ENCODE measurements at regions not wholly inside any gene's neighbourhood (a gene's known extent, or its start where the extent isn't known, plus 50 kb on each side); places are given as distances from the start of the nearest gene placed in this dataset.

DNA sequence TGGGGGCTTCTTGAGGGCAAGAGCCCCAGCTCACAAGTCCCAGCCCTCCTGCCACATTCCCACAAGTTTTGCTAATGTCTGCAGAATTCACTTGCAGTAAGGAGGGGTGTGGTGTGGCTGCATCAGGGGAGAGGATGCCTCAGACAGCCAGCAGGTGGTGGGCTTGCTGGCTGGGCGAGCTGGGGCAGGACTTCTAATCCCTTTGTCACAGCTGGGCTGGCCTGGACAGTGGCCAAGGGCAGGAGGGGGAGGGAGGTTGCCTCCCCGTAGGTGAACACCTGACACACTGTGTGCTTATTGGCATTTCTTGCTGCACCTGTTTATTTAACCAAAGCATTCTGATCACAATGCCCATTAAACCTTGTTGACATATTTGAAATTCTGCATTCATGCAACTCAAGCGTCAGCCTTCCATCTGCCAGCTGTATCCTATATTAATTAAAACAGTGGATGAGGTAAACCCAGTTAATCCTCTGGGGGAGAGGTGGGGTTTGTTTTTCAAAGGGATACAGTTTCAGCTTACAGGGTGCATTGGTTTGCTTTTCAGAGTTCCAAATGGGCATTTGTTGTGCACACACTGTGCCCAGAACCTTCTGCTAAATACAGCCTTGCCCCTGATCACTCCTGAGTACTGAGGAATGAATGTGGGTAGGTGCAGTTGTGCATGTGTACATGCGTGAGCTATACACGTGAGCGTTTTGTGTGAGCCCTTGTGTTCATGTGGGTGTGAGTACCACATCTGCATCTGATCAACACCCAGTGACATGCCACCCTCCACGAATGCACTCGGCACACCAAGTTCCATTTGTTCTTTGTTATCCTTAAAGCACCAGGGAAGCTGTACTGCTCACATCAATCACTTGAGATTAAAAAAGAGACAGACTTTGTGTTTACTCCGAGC lies 268.7 kb downstream of the XXYLT1 start:
- DNase-seq, result peak; percentile 83

DNA sequence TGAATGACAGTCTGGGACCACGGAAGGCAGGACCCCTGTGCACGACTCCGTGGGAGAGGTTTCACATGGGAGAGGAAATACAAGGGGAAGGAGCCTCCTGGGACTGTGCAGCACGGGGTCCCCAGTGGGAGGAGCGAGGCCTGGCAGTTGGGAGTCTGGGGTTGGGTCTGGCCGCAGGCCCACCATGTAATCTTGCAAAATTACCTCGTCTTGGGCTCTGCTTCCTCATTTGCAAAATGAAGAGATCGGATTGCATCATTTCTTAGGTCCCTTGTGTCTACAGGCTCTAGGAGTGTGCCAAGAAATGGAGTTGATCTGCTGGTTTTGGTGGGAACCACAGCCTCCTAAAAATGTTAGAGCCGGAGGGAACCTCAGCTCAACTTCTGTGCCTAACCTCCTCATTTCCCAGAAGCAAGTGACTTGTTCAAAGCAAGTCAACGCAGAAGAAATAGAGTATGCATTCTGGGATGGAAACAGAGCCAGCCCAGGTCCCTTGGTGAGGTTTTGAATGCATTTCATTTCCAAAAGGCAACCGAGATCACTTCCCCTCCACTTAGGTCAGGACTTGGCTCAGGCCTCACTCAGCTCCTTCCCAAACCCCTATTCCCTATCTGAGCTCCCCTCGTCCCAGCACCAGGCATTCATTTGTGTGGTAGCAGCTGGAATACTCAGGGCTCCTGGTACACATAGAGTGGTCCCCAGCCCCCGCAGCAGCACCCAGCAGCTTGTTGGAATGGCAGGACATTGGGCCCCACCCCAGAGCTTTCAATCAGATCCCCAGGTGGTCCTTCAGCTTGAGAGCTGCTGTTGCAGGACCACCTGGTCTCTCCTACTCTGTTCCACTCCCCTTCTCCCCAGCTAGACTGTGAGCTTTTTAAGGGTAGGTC lies 267.7 kb downstream of the XXYLT1 start:
- no peak for DNase-seq

DNA sequence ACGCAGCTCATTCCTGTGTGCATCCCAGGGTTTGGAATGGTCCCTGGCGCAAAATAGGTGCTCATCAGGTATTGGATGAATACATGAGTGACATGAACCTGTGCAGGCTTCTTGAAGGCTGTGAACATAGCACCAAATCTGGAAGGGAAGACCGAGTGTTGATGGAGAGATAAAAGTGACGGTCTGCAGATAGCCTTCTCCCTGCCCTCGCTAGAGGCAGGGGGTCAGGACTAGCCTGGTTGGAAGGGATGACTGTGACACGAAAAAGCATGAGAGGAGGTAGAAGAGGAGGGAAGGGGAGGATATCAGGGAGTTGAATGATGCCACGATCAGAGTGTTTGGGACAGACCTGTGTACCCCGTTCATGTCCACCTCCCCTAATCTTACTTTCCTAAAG lies 267.1 kb downstream of the XXYLT1 start:
- DNase-seq, result no peak

DNA sequence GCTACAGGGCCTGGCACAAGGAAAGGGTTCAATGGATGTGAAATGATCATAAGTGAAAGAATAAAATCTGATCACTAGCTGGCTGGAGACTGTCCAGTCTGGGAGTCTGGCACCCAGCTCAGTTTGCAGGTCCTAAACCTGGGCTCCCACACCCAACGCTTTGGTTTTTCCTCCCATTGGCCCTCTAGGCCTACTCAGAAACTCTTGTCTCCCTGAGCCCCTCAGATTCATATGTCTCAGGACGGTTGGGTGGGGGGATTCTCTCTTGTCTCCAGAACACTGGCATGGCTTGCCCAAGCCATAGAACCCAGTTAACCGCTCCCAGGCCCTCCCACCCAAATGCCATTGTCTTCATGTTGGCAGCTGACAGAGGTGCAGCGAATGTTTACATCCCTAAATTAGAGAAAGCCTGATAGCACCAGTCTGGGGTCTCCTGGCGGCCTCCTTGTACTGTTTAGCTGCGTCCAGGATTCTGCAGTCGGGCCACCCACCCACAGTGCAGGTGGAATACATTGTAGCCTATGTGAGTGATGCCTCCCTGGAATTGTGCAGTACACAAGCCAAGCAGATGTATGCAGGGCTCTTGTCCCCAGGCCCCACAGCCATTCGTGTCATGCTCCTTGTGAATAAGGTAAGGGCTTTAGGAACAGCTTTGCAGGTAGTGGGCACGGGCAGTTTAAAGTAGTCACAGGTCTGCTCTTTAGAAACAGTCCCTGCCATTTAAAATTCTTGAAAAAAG lies 266.3 kb downstream of the XXYLT1 start:
- no peak for DNase-seq

DNA sequence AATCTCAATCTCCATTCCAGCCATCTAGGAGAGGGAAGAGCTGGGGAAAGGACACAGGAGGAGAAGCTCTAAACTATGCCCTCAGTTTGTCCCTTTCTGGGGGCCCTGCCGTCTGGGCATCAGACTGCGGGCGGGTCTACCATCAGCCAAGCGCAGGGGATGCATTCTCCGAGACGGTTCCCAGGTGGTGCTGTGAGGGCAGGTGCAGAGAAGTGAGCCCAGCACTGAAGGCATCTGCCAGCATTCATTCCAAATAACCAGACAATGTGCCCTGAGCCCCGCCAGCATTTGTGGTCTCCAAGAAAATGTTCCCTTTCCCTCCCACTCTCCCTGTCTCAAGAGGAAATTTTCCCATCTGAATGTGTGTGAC lies 265.7 kb downstream of the XXYLT1 start:
- no peak for DNase-seq

DNA sequence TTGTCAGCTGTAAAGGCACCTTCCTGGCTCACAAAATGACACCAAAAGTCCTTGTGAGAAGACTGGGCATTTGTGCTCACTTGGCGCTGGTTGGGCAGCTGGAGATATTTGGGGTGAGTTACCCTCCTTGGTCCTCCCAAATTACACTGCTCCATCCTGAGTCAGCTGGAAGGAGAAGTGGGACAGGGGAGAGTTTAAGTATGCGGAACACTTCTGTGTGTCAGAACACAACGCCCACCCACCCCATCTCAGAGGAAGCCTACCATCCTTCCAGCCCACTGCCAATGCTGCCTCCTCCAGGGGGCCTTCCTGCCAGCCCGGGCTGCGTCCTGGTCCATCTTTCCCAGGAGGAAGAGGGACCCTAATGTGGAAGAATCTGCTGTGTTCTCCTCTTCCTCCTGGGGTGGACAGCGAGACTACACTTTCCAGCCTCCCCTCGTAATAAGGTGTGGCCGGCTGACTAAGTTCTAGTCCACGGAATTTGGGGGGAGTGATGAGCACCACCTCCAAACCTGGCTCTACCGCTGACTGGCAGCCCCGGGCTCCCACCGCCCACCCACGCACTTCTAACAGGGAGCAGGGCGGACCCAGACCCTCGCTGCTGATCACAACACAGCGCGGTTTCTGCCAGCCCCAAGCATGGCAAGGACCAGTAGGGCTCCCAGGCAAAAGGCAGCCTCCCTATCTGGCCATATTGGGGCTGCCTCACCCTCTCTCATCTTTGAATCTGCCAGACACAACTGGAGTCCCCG lies 265.0 kb downstream of the XXYLT1 start:
- no peak for DNase-seq

DNA sequence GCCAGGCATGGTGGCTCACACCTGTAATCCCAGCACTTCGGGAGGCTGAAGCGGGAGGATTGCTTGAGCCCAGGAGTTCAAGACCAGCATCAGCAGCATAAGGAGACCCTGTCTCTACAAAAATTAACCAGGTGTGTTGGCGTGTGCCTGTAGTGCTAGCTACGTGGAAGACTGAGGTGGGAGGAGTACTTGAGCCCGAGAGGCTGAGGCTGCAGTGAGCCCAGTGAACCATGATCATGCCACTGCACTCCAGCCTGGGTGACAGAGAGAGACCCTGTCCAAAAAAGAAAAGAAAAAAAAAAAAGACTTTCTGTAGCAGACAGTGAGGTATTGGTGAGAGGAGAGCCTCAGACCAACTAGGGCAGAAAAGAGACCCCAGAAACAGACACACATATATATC lies 263.8 kb downstream of the XXYLT1 start:
- DNase-seq, result no peak

DNA sequence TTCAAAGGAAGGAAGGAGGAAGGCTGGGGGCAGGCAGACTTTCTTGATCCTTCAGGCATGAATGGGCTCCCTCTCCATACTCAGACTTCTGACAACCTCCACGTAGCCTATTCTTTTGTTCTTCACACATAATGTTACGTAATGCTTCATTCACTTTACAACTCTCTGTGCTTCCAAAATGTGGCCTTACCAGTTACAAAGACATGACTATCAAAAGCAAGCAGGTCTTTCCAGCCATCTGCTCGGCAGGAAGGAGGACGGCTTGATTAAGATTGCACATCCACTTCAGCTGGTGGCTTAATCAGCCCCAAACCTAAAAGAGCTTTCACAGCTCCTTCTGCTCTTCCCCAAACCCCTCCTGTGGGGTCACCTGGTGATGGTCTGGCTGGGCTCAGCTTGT lies 263.2 kb downstream of the XXYLT1 start:
- DNase-seq, result no peak

DNA sequence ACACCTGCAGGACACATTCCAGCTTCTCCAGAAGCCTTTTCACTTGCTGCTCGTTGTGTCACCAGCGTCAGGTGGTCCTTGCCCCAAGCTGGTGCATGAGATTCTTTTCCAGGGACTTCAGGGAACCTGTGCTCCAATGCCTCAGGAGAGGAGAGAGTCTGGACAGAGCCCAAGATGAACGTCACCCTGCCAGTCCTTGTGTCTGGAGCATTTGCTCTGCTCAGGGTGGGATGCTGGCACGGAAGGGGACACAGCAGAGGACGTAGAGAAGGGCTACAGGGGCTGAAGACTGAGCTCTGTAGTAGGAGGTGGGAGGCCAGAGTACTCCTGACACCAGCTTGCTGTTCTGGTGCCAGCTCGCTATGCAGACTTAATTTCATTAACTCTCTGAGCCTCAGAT lies 262.1 kb downstream of the XXYLT1 start:
- DNase-seq, result no peak

DNA sequence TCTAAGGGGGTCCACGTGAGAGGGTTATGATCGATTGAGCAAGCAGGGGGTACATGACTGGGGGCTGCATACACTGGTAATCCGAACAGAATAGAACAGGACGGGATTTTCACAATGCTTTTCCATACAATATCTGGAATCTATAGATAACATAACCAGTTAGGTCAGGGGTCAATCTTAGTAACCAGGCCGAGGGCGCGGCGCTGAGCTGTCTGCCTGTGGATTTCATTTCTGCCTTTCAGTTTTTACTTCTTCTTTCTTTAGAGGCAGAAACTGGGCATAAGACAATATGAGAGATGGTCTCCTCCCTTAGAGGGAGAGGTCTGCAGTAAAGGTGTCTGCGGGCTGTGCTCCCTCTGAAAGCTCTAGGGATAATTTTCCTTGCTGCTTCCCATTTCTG lies 261.3 kb downstream of the XXYLT1 start:
- no peak for DNase-seq

DNA sequence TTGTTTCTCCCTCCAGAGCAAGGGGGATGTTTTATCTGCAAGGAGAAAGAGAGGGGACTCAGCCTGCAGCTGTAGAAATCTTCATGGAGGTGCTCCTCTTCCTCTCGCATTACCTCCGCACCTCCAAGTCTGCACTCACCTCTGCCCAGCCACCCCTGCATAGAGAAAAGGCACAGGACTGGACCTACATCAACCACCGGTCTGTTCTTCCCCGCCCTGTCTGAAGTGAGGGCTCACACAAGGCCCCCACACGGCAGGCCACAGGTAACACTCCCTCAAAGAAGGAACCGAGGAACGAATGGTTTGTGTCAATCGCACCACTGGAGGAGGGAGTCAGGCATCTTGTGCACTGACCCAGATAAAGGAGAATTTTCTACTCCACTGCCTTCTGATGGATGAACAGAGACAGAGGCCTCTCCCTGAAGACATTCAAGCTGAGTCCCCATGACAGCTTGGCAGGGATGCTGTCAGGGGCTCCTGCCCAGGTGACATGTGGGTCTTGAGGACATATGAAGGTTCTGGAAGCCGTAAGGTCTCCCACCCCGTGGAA lies 260.3 kb downstream of the XXYLT1 start:
- no peak for DNase-seq

DNA sequence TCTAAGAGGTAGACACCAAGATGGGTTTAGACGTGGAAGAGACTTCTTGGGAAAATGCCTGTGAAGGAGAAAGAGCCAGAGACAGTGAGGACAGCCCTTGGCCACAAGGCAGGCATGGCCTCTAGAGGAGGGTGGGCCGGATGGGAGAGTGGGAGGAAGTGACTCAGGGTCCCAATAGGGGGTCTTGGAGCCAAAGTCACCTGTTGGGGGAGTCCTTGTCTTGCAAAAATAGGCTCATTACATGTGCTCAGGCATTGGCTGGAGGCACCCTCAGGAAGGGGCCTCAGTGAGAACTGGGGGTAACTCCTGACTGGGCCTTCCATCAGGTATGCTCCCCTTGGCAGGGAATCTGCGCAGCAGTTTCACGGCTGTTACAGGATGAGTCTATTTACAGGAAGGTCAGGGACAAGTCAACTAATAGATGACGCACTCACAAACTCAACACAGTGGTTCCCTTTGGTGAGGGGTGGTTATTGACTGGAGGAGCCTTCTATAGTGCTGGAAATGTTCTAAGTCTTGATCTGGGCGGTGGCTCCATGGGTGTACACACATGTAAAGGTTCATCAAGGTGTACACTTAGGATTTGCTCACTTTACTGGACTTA lies 259.6 kb downstream of the XXYLT1 start:
- DNase-seq, result no peak

DNA sequence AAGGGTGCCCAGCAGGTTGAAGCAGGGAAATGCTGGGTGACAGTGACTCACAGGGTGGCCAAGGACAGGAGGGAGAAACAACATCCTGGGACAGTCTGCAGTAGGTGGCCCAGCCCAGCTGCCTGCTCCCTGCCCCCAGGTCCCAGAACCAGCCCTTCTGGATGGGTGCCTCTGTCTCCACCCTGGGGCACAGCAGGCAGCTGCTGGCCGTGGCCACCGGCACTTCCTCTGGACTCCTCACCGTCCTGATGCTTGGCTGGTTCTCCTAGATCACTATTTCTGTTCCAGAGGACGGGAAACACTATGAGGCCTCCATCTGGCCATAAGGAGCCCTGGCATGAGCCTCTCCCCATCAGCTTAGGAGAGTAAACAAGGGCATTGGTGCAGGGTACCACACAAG lies 258.9 kb downstream of the XXYLT1 start:
- DNase-seq, result no peak

DNA sequence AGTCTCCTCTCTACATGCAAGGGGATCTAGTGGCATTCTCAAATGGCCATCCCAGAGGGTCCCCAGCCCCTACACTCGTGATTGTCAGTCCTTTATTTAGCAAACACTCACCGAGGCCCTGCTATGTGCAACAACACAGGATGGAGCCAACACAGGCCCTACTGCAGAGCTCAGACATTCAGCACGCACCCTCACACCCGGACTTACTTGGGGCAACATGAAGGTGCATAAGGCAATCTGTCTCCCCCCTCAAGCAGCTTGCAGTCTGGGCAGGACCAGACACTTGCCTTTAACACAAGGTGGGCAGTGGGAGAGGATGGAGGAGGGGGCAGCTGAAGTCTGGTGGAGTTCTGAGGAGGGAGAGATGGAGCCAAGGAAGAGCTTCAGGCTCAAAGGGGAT lies 258.4 kb downstream of the XXYLT1 start:
- DNase-seq, result no peak

DNA sequence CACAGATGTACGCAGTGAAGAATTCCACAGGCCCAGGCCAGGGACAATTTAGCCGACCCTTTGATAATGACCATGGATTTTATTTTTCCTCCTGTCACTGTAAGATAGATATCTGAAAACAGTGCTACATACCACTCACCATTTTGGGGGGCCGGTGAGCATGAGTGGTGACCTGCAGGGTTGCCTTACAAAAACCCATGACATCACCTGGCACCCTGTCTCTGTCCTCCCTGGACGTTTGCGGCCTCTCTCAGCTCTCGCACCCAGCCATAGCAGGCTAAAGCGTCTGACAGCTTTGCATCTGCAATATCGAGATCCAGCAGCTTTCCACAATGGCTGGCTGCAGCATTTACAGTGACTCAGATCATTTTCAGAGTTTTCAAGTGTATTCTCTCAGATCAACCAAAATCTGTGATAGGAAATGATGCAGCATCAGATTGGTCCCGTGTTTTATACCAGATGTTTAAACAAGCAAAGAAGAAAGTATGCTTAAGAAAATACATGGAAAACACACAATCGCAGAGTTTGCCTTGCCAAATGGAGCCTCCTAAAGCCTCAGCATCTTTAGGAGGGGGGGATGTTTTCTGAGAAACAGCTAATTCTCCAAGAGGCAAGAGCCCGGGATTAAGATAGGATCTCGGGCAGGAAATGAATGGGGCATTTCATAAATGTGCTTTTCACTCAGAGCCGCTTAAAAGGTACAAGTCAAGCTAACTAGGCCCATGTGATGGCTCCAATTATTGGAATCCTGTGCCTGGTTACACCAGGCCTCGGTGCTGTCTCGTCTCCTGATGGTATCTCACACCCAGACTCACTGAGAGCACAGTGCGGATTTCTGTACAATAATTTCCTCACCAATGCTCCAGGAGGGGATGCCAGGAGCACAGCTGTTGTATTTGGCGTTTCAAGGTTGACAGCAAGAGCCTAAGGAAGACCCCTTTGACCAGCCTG lies 257.3 kb downstream of the XXYLT1 start:
- no peak for DNase-seq

DNA sequence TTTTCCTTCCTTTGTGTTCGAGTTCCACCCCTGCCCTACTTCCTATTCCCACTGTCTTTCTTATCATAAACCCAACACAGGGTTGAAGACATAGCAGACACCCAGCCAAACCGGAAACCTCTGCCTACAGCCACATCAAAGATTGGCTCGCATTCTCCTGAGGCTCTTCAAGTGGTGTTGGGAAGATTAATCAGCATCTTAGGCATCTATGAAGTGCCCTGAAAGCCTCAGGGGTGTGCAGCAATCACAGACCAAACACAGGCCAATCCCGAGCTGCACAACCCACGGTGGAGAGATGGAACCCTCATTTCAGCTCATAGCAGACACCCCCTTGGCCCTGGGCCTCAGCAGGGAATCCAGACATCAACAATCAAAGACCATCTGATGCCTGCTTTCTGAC lies 255.9 kb downstream of the XXYLT1 start:
- no peak for DNase-seq

DNA sequence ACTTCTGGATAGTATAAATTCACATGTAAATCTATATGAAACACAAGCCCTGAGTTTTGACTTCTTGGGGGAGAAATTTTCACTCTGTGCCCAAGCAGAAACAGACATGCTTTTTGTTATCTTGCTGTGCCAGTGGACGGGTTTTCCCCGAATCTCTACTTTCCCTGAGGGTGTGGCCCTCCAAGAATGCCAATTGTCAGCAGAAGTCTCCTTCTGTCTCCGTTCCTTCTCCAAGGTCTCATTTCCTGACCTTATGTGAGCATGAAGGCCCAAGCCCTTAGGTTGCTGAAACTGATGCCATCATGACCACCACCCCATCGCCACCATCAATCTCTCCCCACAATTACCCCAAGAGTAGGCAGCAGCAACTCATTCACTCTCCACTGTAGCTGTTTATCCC lies 253.8 kb downstream of the XXYLT1 start:
- DNase-seq, result no peak
